Nephron progenitor cell (in vitro differentiated cells): ENCODE measurements at regions not wholly inside any gene's neighbourhood (a gene's known extent, or its start where the extent isn't known, plus 50 kb on each side); places are given as distances from the start of the nearest gene placed in this dataset.
A peak's percentile ranks its signal among the peaks of the same experiment; 100 is the strongest.

Experiments used
- DNase-seq: peaks from one replicate; pipeline ENCODE4 v3.0.0; 2021
- H3K27ac Mint-ChIP-seq: 2 replicates; pipeline ENCODE4 v1.8.0; 2021; ENCODE audit warnings: mild to moderate bottlenecking, moderate library complexity, mixed read lengths
- H3K27me3 Mint-ChIP-seq: 2 replicates; pipeline ENCODE4 v1.8.0; 2021; ENCODE audit warnings: mild to moderate bottlenecking, low read depth, mixed read lengths; ENCODE audit not compliant: poor library complexity
- H3K36me3 Mint-ChIP-seq: 2 replicates; pipeline ENCODE4 v1.8.0; 2021; ENCODE audit warnings: low read depth, mixed read lengths
- H3K4me1 Mint-ChIP-seq: 2 replicates; pipeline ENCODE4 v1.8.0; 2021; ENCODE audit warnings: mixed read lengths
- H3K4me3 Mint-ChIP-seq: 2 replicates; pipeline ENCODE4 v1.8.0; 2021; ENCODE audit warnings: mild to moderate bottlenecking, moderate library complexity, mixed read lengths
- H3K9me3 Mint-ChIP-seq: 2 replicates; pipeline ENCODE4 v1.8.0; 2021; ENCODE audit warnings: mild to moderate bottlenecking, moderate library complexity, mixed read lengths
- CTCF ChIP-seq: fragments of 200-600 bp; sonication (generic); IDR thresholded peaks from 2 replicates; pipeline ENCODE4 v1.5.0; 2021; ENCODE audit warnings: antibody characterized with exemption

GRCh38 chr6:151170622-151171246 lies 69.0 kb upstream of the AKAP12 start:
- TF ChIP-seq CTCF, result no peak
- DNase-seq, result no peak
- peaks cover 4% of the 10 kb centered on the region for H3K9me3 Mint-ChIP-seq
- no peak overlapping the region for H3K4me3 Mint-ChIP-seq
- H3K27me3 Mint-ChIP-seq, result peaks cover 2% of the 10 kb centered on the region
- H3K4me1 Mint-ChIP-seq, result peaks cover 11% of the 10 kb centered on the region
- no peak overlapping the region for H3K27ac Mint-ChIP-seq
- H3K36me3 Mint-ChIP-seq, result peaks cover 6% of the 10 kb centered on the region

GRCh38 chr6:151172751-151173150 lies 67.0 kb upstream of the AKAP12 start:
- Mint-ChIP-seq H3K27ac (peak overlapping the region; percentile 60), H3K36me3 (no peaks in the 10 kb centered on the region), H3K9me3 (no peaks in the 10 kb centered on the region), H3K27me3 (peaks cover 2% of the 10 kb centered on the region), H3K4me3 (no peak overlapping the region), H3K4me1 (peaks cover 8% of the 10 kb centered on the region)
- DNase-seq, result no peak
- no peak for TF ChIP-seq CTCF

- no peak for TF ChIP-seq CTCF
- Mint-ChIP-seq H3K9me3 (no peaks in the 10 kb centered on the region), H3K36me3 (no peaks in the 10 kb centered on the region), H3K4me3 (no peak overlapping the region), H3K27ac (no peak overlapping the region), H3K27me3 (peaks cover 7% of the 10 kb centered on the region), H3K4me1 (peaks cover 22% of the 10 kb centered on the region)
- DNase-seq, result no peak
These were observed 63.9 kb upstream of the AKAP12 start for GRCh38 chr6:151175662-151176445.

GRCh38 chr6:151176911-151177770 lies 62.6 kb upstream of the AKAP12 start:
- H3K27ac Mint-ChIP-seq, result no peak overlapping the region
- no peak for DNase-seq
- H3K36me3 Mint-ChIP-seq, result no peaks in the 10 kb centered on the region
- no peak for TF ChIP-seq CTCF
- H3K4me1 Mint-ChIP-seq, result peaks cover 29% of the 10 kb centered on the region
- no peak overlapping the region for H3K4me3 Mint-ChIP-seq
- H3K27me3 Mint-ChIP-seq, result peaks cover 7% of the 10 kb centered on the region
- H3K9me3 Mint-ChIP-seq, result peaks cover 5% of the 10 kb centered on the region

- Mint-ChIP-seq H3K4me3 (no peak overlapping the region), H3K36me3 (peaks cover 2% of the 10 kb centered on the region), H3K4me1 (peaks cover 29% of the 10 kb centered on the region), H3K27me3 (peaks cover 7% of the 10 kb centered on the region), H3K27ac (no peak overlapping the region), H3K9me3 (peaks cover 15% of the 10 kb centered on the region)
- no peak for TF ChIP-seq CTCF
- DNase-seq, result no peak
These were observed 61.4 kb upstream of the AKAP12 start for GRCh38 chr6:151178373-151178772.
